Fibroblast of skin of right quadriceps (primary cell): ENCODE measurements at regions not wholly inside any gene's neighbourhood (a gene's known extent, or its start where the extent isn't known, plus 50 kb on each side); places are given as distances from the start of the nearest gene placed in this dataset.
"Not testable (repeated sequence)": the region's sequence is repeated elsewhere in the genome, so short reads cannot be mapped to it uniquely, and the experiment has no call there.

Experiments
- DNase-seq: peaks from one replicate; pipeline ENCODE4 v3.0.0-alpha.2; 2013

GRCh38 chr15:30688684-30689083 lies 62.8 kb downstream of the ARHGAP11B start:
- not testable (repeated sequence) for DNase-seq

GRCh38 chr15:30690153-30690552 lies 64.2 kb downstream of the ARHGAP11B start:
- not testable (repeated sequence) for DNase-seq

- DNase-seq, result not testable (repeated sequence)
These were observed 69.9 kb downstream of the ARHGAP11B start for GRCh38 chr15:30695811-30696210.

- not testable (repeated sequence) for DNase-seq
These were observed 70.7 kb downstream of the ARHGAP11B start for GRCh38 chr15:30696439-30697314.

- not testable (repeated sequence) for DNase-seq
These were observed 71.4 kb downstream of the ARHGAP11B start for GRCh38 chr15:30697315-30697685.

- DNase-seq, result not testable (repeated sequence)
These were observed 74.2 kb downstream of the ARHGAP11B start for GRCh38 chr15:30700006-30700597.

GRCh38 chr15:30707976-30708685 lies 82.2 kb downstream of the ARHGAP11B start:
- not testable (repeated sequence) for DNase-seq

GRCh38 chr15:30708809-30709208 lies 82.9 kb downstream of the ARHGAP11B start:
- DNase-seq, result not testable (repeated sequence)

- not testable (repeated sequence) for DNase-seq
These were observed 92.2 kb downstream of the ARHGAP11B start for GRCh38 chr15:30718038-30718643.

- DNase-seq, result not testable (repeated sequence)
These were observed 93.4 kb downstream of the ARHGAP11B start for GRCh38 chr15:30719363-30719762.

- DNase-seq, result not testable (repeated sequence)
These were observed 94.9 kb downstream of the ARHGAP11B start for GRCh38 chr15:30720825-30721224.

GRCh38 chr15:30721529-30721928 lies 95.6 kb downstream of the ARHGAP11B start:
- peak; percentile 22 for DNase-seq

- not testable (repeated sequence) for DNase-seq
These were observed 97.7 kb downstream of the ARHGAP11B start for GRCh38 chr15:30723540-30724175.

GRCh38 chr15:30729880-30730590 lies 104.1 kb downstream of the ARHGAP11B start:
- not testable (repeated sequence) for DNase-seq

- DNase-seq, result not testable (repeated sequence)
These were observed 104.7 kb downstream of the ARHGAP11B start for GRCh38 chr15:30730633-30731032.

- DNase-seq, result not testable (repeated sequence)
These were observed 106.2 kb downstream of the ARHGAP11B start for GRCh38 chr15:30732100-30732499.

- not testable (repeated sequence) for DNase-seq
These were observed 110.1 kb downstream of the ARHGAP11B start for GRCh38 chr15:30735884-30736564.

GRCh38 chr15:30742796-30743195 lies 116.9 kb downstream of the ARHGAP11B start:
- DNase-seq, result peak; percentile 9

GRCh38 chr15:30749048-30749447 lies 123.1 kb downstream of the ARHGAP11B start:
- DNase-seq, result not testable (repeated sequence)

GRCh38 chr15:30755036-30755687 lies 129.2 kb downstream of the ARHGAP11B start:
- DNase-seq, result not testable (repeated sequence)
